GM12892 (cell line): ENCODE measurements at regions not wholly inside any gene's neighbourhood (a gene's known extent, or its start where the extent isn't known, plus 50 kb on each side); places are given as distances from the start of the nearest gene placed in this dataset.

ENCODE experiments used
- DNase-seq: peaks from one replicate; pipeline ENCODE4 v3.0.0; 2011; ENCODE audit not compliant: insufficient read length
- FAIRE-seq: peaks from 2 replicates; lab custom pipeline; 2011; peaks lifted over from hg19 to GRCh38; lab: Jason Lieb, UNC
- POLR2A ChIP-seq: IDR thresholded peaks from 2 replicates; pipeline ENCODE4 v1.6.1; 2011; ENCODE audit warnings: low read depth, low read length, control low read depth
- POLR2AphosphoS5 ChIP-seq: IDR thresholded peaks from 2 replicates; pipeline ENCODE4 v1.6.1; 2011; ENCODE audit warnings: low read depth, low read length, control low read depth
- TAF1 ChIP-seq: IDR thresholded peaks from 2 replicates; pipeline ENCODE4 v1.6.1; 2011; ENCODE audit warnings: low read depth, mild to moderate bottlenecking, control low read depth, low read length, borderline replicate concordance

DNA sequence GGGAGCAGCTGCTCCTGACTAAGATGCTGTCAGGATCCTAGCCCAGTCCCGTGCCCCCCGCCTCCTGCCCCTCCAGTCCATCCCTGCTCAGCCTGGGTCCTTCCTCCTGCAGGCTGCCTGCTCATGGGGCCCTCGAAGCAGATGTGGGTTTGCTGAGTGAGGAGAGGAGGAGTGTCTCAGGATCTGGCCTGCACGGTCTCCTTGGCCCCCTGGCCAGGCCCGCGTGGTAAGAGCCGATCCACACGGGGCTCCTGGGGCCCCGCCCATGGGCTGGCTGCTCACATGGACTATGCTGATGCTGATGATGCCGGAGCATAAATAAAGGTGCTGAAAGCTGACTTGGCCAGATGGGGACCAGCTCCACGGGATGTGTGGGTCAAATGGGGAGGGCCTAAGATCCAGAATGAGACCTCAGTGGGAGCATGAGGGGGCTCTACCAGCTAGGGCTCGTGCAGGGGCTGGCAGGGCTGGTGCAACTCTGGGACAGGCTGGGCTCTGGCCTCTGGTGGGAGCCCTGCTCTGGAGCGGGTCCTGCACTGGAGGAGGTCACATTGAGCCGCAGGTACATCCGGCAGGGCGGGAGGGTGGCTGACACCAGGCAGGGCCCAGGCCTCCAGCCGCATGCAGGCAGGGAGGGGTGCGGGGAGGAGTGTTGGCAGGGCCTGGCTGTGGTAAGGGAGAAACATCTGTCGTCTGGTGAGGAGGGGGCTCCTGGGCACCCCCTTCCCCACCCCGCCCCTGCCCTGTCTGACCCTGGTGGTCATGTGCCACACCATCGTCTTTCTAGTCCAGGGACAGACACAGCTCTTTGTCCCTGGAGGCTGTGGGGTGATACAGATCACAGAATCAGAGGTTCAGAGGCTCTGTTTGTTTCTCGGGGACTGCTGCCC, 275.3 kb upstream of the HDAC4 start:
- TF ChIP-seq TAF1, result no peak
- TF ChIP-seq POLR2AphosphoS5, result no peak
- no peak for TF ChIP-seq POLR2A
- DNase-seq (no peak), FAIRE-seq (no peak)

DNA sequence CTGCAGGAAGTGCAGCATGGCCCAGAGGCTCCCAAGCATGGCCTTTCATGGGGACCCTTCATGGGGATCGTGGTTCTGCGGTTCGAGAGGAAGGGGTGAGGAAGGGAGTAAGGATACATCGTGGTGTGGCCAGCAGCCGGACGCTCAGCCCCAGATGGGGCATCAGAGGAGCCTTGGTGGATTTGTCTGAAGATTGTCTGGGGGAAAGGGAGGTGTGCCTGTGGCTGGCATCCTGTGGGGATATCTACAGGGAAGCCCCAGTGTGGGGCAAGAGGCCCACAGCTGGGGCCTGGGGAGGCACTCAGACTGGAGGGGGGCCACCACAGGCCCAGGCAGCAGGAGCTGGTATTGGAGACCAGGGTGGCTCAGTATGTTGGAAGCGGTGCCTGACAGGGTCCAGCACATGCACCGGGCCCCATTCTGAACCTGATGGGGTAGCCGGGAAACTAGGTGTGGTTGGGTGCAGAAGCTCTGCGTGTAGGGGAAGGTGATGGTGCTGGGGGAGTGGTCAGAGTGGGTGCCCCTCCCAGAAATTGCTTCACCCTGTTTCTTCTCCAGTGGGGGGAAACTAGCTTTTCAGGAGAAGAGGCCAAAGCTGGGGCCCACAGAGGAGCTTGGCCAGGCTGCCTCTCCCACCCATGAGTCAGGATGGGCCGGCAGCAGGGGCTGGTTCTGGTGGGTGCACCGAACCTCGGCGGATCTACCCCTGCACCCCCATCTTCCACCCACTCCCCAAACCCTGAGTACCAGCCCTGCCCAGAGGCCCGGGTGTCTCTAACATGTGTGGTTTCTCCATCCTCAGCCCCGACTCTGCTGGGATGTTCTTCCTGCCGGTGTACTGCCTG, 274.4 kb upstream of the HDAC4 start:
- no peak for DNase-seq
- FAIRE-seq, result no peak
- TF ChIP-seq POLR2AphosphoS5, result no peak
- no peak for TF ChIP-seq POLR2A
- no peak for TF ChIP-seq TAF1

DNA sequence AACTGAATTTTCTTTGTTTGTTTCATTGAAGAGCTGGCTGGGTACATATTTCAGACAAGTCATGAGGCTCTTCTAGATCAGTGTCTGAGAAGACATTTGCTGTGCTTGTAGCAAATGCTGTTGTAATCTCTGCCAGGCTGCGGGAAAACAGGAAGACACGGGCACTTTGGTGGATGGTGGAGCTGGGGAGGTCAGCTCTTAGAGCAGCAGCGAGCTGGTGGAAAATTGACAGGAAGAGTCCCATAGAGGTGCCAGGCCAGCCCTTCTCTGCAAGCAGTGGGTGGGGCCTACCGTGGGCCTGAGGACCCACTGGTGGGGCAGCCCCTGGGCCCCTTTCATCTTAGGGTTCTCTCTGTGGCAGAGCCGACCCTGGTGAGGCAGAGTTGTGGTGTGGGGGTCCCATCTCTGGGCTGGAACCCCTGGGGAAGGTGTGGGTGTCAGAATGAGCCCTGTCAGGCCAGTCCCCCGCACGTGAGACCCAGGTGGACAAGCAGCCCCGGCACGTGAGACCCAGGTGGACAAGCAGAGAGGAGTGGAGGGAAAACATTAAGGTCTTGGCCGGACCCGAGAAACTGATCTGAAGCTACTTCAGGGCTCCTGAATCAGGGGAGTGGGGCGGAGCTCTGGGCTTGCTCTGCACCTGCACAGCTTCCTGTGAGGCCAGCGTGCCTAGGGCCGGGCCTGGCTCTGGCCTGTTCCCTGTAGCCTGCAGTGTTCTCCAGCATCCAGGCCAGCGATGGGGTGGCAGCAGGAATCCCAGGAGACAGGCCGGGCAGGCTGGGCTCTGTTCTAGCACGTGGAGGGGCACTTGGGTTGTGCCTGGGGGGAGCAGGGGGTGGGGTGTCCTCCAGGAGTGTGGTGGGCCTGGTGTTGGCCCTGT, 273.5 kb upstream of the HDAC4 start:
- TF ChIP-seq POLR2AphosphoS5 (no peak), TAF1 (no peak), POLR2A (no peak)
- FAIRE-seq (no peak), DNase-seq (no peak)

DNA sequence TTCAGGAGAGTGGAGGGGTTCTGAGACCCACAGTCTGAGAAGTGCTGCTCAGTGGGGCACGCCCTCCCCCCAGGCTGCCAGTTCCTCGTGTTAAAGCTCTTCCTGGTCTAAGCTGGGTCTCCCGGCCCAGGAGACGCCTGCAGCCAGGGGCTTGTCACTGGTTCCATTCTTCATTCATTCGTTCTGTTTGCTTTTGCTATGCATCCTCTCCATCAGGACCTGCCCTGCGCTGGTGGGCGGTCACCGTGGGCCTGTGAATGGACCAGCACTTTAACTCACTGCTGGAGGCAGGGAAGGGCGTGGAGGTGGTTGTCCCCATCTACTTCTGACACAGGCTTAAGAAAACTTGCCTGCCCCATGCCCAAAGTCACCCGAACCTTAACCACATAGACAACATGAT, 272.8 kb upstream of the HDAC4 start:
- TF ChIP-seq TAF1 (no peak), POLR2A (no peak)
- DNase-seq (no peak), FAIRE-seq (no peak)

DNA sequence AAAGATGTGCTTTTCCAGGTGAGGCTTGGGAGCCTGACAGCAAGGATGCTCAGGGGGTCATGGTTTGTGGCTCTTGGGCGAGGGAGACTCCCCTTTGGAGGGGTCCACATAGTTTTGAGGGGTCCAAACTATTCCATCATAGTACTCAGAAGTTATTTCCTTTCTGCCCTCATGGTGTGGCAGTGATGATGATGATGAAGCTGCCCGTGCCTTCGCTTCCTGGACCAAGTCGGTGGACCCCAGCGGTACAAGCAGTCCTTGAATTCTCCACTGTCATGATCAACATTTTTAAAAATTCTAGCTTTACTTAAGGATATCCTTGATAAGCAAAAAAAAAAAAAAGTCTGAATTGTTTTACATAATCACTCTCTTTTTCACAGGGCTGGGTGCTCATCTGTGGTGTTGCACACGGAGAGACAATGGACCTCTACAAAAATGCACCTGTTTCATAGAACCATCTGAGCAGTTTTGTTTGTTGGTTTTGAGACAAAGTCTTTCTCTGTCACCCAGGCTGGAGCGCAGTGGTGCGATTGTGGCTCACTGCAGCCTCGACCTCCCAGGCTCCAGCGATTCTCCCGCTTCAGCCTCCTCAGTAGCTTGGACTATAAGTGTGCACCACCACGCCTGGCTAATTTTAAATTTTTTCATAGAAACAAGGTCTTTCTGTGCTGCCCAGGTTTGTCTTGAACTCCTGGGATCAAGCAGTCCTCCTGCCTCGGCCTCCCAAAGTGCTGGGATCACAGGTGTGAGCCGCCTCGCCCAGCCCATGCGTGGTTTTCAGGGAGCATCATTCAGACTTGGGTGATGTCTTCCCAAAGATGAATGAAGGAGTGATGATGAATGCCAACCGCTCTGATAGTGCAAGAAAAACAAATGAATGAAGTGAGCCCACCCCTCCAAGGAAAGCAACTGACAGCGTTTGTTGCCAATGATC, 271.4 kb upstream of the HDAC4 start:
- TF ChIP-seq POLR2A (no peak), POLR2AphosphoS5 (no peak), TAF1 (no peak)
- FAIRE-seq (no peak), DNase-seq (no peak)

DNA sequence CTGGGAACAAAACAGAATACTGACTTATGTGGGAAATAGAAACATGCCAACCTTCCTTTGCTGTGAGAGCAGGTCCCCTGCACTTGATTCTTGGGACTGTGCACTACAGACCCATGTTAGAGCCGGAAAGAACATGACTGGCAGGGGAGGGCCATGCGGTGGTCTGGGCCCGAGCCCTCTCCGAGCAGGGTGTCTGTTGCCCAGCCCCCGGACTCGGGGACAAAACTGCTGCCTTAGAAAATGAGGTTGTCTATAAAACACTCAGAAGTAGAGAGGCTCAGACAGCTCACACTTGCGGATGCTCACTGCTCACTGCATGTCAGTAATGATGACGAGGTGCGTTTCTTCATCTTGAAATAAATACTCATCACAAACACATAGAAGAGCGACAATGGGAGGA, 270.7 kb upstream of the HDAC4 start:
- no peak for FAIRE-seq
- TF ChIP-seq TAF1 (no peak), POLR2AphosphoS5 (no peak), POLR2A (no peak)
- DNase-seq, result no peak

DNA sequence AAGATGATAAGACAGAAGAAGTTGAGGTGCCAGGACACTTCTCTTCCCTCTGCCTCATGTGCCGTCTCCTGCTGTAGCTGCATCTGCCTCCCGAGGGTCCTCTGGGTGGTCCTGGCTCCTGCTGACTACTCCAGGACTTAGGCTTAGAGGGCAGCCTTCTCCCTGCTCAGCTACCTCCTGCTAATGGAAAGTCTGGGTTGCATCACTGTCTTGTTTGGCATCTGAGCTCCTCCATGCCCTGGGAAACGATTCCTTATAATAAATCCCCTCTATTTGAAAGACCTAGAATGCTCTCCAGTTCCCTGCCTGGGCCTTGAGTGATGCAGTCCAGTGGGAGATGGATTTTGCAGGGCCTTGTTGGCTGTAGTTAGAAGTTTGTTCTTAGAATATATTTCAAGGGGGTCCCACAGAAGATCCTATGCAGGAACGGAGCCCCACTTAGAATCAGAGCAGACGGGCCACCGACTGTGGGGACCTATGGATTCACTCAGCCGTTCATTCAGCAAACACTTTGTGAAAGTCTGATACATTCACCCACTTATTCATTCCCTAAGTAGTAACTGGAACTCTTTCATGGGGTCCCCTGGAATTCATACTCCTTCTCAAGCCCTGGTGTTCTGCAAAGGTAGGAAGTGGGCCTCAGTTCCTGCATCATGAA, 269.8 kb upstream of the HDAC4 start:
- DNase-seq (no peak), FAIRE-seq (no peak)
- TF ChIP-seq POLR2A (no peak), TAF1 (no peak), POLR2AphosphoS5 (no peak)

DNA sequence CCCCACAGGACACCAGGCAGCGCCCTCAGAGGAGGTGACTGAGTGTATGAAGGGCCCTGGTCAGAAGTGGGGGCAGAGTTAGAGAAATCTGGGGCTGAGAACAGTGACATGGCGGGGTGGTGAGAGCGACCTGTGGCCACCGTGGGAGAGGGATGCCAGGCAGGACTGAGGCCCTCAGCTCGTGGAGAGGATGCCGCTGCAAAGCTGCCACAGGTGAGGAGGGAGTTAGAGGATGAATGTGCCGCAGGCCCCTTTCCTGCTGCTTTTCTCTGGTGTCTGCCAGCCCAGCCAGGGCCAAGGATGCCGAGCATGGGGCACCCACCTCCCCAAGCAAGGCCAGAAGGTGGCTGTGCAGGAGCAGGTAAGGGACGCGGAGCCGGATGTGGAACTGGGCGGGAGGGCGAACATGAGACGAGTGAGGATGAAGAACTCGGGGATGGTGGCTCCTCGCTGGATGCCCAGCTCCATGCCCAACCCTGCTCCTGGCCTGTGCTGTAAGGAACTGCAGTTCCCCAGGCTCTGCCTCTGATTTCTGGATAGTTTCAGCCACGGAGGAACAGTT, 269.2 kb upstream of the HDAC4 start:
- DNase-seq (no peak), FAIRE-seq (no peak)
- TF ChIP-seq POLR2AphosphoS5 (no peak), POLR2A (no peak), TAF1 (no peak)

DNA sequence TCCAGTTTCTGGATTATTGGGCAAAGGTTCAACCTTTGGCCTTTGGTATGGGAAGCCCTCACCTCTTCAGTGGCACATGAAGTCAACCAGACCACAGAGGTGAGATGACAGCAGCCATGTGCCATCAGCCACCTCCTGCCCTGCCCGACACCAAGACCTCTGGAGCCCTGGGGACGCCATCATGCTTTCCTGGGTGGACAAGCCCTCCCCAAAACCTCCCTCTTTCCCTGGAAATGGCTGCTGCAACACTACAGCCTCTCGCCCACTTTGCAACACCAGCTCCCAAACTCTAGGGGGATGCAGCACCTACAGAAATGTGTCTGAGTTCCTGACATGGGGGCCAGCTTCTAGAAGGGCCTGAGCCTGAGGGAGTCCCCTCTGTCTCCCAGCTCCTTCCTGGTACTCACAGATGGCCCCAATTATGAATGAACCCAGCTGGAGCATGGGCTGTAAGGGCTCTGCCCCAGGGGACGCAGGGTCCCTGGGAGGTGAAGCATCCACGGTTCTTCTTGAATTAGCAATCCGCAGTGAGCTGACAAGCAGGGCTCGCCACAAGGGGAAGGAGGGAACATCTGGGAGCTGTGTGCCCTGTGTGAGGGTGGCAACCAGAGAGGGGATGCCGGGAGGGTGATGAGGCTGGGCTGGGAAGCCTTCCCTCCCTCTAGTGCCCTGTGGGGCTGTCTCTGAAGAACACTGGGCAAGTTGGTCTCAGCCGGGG, 268.5 kb upstream of the HDAC4 start:
- FAIRE-seq (no peak), DNase-seq (no peak)
- TF ChIP-seq TAF1 (no peak), POLR2AphosphoS5 (no peak), POLR2A (no peak)
